ENCODE measurements at regions not wholly inside any gene's neighbourhood (a gene's known extent, or its start where the extent isn't known, plus 50 kb on each side); places are given as distances from the start of the nearest gene placed in this dataset.
"Not testable (repeated sequence)": the region's sequence is repeated elsewhere in the genome, so short reads cannot be mapped to it uniquely, and the experiment has no call there.

DNA sequence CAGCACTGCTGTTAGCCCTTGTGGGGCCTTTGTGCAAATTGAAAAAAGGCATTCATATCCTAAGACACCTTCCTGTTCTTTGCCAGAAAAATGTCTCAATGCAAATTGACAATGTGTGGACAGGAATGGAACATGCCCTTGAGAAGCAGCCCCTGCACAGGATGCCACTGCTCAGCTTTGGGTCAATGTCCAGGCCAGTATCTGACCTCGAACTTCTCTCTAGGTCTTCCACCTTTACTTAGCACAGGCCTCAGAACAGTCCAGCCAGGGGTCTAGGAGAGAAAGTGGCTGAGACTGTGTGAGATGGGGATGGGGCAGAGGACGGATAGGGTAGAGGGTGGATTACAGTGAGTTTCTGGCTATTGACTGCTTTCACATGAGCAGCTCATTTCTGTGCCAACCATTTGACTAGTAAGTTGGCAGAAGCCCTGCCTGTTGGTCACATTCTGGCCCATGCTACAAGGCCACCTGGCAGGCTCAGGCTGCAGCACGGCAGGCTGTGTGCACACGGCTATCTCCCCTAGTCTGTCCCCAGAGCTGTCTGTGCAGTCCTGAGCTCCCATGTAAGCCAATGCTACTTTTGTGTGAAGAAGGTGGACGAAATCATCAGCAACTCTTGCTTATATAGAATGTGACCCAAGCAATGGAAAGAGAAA lies 254.5 kb upstream of the PLGLB1 start:
- not testable (repeated sequence) for H3K4me1 ChIP-seq (ENCODE audit: control insufficient read depth in 4 of 4, insufficient read depth in 4 of 4, low read length in 3 of 4); H3K9me3 ChIP-seq (ENCODE audit: control insufficient read depth in 4 of 4, low read length in 3 of 4); H3K9ac ChIP-seq (ENCODE audit: low read depth in 1 of 2, low read length in 2 of 2); H3K27ac ChIP-seq (ENCODE audit: low read depth in 1 of 2, low read length in 2 of 2); H3K36me3 ChIP-seq (ENCODE audit: control insufficient read depth in 4 of 4, insufficient read depth in 3 of 4, low read depth in 1 of 4, low read length in 3 of 4); H3K4me3 ChIP-seq (ENCODE audit: low read depth in 1 of 3, low read length in 3 of 3); DNase-seq (ENCODE audit: low spot score); H3K27me3 ChIP-seq (ENCODE audit: control insufficient read depth in 4 of 4, insufficient read depth in 4 of 4, low read length in 3 of 4)
- WGBS = 39% methylated on average over 5 of the region's 5 CpGs
- TF ChIP-seq HNF4A (conservative IDR thresholded peaks at IDR 0.05) (peak; percentile 28 to 40), RXRA (IDR thresholded peaks at IDR 0.05) (peak in 1 of 2 donors; percentile 26)

DNA sequence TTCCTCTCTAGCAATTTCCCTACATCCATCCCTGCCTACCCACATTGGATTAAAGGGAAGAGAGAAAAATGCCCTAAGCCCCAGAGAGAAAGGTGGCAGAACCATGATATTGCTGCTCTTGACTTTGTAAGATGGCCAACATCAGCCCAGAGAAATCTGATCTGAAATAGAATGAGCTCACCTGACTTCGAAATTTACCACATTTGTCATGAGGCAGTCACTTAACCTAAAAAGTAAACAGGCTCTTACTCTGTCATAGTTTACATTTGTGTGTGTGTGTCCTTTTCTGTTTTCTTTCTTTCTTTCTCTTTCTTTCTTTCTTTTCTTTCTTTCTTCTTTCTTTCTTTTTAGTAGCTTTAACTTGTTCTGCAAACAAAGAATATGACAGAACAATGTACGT lies 255.0 kb upstream of the PLGLB1 start:
- not testable (repeated sequence) for H3K4me1 ChIP-seq (ENCODE audit: control insufficient read depth in 4 of 4, insufficient read depth in 4 of 4, low read length in 3 of 4); DNase-seq (ENCODE audit: low spot score); H3K9me3 ChIP-seq (ENCODE audit: control insufficient read depth in 4 of 4, low read length in 3 of 4); H3K4me3 ChIP-seq (ENCODE audit: low read depth in 1 of 3, low read length in 3 of 3); H3K27me3 ChIP-seq (ENCODE audit: control insufficient read depth in 4 of 4, insufficient read depth in 4 of 4, low read length in 3 of 4); H3K36me3 ChIP-seq (ENCODE audit: control insufficient read depth in 4 of 4, insufficient read depth in 3 of 4, low read depth in 1 of 4, low read length in 3 of 4); H3K9ac ChIP-seq (ENCODE audit: low read depth in 1 of 2, low read length in 2 of 2); H3K27ac ChIP-seq (ENCODE audit: low read depth in 1 of 2, low read length in 2 of 2)
- WGBS = 95% methylated on average over 1 of the region's 2 CpGs

DNA sequence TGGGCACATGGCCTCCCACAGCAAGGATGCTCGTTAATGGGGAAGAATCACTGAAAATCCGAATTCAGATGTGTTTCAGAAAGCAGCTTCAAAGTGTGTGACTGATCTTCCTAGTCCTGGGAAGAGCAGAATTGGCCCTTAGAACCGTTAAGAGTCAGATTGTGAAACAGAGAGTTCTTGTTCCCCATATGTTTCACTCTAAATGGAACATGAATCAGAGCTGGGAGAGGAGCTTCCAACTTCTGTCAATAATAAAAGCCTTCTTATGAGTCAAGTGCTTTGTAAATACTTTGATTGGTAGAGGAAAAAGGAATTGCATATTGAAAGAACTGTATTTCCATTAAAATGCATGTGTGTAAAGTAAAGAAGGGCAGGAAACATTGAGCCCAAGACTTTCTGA lies 256.1 kb upstream of the PLGLB1 start:
- H3K4me1 ChIP-seq (ENCODE audit: control insufficient read depth in 4 of 4, insufficient read depth in 4 of 4, low read length in 3 of 4); H3K9me3 ChIP-seq (ENCODE audit: control insufficient read depth in 4 of 4, low read length in 3 of 4); DNase-seq (ENCODE audit: low spot score); H3K27ac ChIP-seq (ENCODE audit: low read depth in 1 of 2, low read length in 2 of 2); H3K9ac ChIP-seq (ENCODE audit: low read depth in 1 of 2, low read length in 2 of 2); H3K4me3 ChIP-seq (ENCODE audit: low read depth in 1 of 3, low read length in 3 of 3); H3K36me3 ChIP-seq (ENCODE audit: control insufficient read depth in 4 of 4, insufficient read depth in 3 of 4, low read depth in 1 of 4, low read length in 3 of 4); H3K27me3 ChIP-seq (ENCODE audit: control insufficient read depth in 4 of 4, insufficient read depth in 4 of 4, low read length in 3 of 4): not testable (repeated sequence)
- no CpG with 5 or more reads among the region's 3 CpGs for WGBS

DNA sequence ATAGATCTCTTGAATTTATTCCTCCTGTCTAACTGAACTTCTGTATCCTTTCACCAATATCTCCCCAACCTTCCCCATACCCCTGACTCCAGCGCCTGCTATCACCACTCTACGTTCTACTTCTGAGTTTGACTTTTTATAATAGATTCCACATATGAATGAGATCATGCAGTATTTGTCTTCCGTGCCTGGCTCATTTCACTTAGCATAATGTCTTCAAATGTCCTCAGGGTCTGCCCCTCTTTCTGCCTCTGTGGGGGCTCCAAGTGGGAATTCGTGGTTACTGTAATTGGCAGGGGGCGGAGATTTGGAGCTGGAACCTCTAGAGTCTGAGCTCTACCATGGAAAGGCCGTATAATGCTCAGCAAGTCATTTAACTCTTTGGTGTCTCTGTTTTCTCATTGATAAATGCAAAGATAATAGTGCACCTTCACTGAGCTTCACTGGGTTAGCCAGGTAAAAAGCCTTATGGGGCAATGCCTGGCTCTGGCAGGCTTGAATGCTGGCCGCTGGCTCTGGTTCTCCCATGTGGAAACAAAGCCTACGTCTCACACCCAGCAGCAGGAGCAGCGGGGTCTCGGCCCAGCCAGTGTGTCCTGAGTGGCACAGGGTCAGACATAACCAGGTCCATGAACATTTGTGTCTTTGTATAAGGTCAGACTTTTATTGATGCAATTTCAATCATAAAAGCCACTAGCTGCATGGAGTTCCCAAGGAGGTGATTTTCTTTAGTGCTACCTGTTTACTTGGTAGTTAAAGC lies 259.1 kb upstream of the PLGLB1 start:
- not testable (repeated sequence) for H3K27ac ChIP-seq (ENCODE audit: low read depth in 1 of 2, low read length in 2 of 2); H3K36me3 ChIP-seq (ENCODE audit: control insufficient read depth in 4 of 4, insufficient read depth in 3 of 4, low read depth in 1 of 4, low read length in 3 of 4); H3K4me3 ChIP-seq (ENCODE audit: low read depth in 1 of 3, low read length in 3 of 3); H3K4me1 ChIP-seq (ENCODE audit: control insufficient read depth in 4 of 4, insufficient read depth in 4 of 4, low read length in 3 of 4); H3K27me3 ChIP-seq (ENCODE audit: control insufficient read depth in 4 of 4, insufficient read depth in 4 of 4, low read length in 3 of 4); DNase-seq (ENCODE audit: low spot score); H3K9me3 ChIP-seq (ENCODE audit: control insufficient read depth in 4 of 4, low read length in 3 of 4); H3K9ac ChIP-seq (ENCODE audit: low read depth in 1 of 2, low read length in 2 of 2)
- 88% methylated on average over 4 of the region's 10 CpGs for WGBS

DNA sequence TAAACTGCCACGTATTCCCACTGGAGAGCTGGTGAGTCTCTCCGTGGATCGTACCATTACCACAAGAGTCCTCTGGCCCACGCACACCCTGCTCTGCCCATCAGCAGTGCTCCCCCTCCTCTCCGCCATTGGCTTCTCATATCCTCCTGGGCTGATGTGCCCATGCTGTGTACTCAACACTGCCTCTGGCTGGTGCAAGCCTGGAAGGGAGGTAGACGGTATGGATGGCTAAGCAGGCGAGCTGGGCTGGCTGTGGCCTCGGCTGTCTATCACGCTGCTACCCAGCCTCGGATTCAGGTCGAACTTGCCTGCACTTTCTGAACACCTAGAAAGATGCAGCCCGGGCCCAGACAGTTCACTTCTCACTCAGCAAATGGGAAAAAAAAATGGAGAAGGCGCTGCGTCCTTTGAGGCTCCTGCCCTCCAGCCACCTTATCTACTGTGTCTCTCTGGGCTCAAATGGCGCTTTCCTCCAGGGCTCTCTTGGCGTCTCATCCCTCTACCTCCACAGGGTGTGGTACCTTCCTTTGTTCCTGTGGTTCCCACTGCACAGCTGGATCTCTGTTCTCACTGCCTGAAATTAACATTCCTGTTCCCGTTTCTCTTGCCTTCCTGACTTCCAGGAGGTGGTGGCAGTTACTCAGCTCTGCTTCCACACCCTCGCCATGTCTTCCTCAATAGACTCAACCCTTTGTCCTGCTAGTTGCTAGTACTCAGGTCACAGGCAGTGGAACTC lies 262.3 kb upstream of the PLGLB1 start:
- WGBS = 91% methylated on average over 18 of the region's 18 CpGs
- not testable (repeated sequence) for H3K9ac ChIP-seq (ENCODE audit: low read depth in 1 of 2, low read length in 2 of 2); DNase-seq (ENCODE audit: low spot score); H3K27me3 ChIP-seq (ENCODE audit: control insufficient read depth in 4 of 4, insufficient read depth in 4 of 4, low read length in 3 of 4); H3K4me3 ChIP-seq (ENCODE audit: low read depth in 1 of 3, low read length in 3 of 3); H3K27ac ChIP-seq (ENCODE audit: low read depth in 1 of 2, low read length in 2 of 2); H3K9me3 ChIP-seq (ENCODE audit: control insufficient read depth in 4 of 4, low read length in 3 of 4); H3K4me1 ChIP-seq (ENCODE audit: control insufficient read depth in 4 of 4, insufficient read depth in 4 of 4, low read length in 3 of 4); H3K36me3 ChIP-seq (ENCODE audit: control insufficient read depth in 4 of 4, insufficient read depth in 3 of 4, low read depth in 1 of 4, low read length in 3 of 4)

DNA sequence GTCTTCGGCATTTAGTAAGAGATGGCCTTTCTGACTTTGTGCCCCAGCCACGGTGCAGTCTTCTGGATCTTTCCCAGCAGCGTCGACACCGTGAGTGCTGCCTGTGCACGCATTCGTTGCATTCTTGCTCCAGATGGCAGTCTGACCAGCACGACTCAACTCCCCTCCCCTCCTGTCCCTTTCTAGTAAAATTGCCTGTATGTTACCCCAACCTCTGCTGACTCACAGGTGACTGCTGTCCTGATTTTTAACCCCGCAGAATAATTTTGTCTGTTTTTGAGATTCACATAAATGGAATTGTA lies 262.8 kb upstream of the PLGLB1 start:
- 95% methylated on average over 1 of the region's 9 CpGs for WGBS
- not testable (repeated sequence) for DNase-seq (ENCODE audit: low spot score); H3K4me3 ChIP-seq (ENCODE audit: low read depth in 1 of 3, low read length in 3 of 3); H3K27me3 ChIP-seq (ENCODE audit: control insufficient read depth in 4 of 4, insufficient read depth in 4 of 4, low read length in 3 of 4); H3K4me1 ChIP-seq (ENCODE audit: control insufficient read depth in 4 of 4, insufficient read depth in 4 of 4, low read length in 3 of 4); H3K9me3 ChIP-seq (ENCODE audit: control insufficient read depth in 4 of 4, low read length in 3 of 4); H3K9ac ChIP-seq (ENCODE audit: low read depth in 1 of 2, low read length in 2 of 2); H3K36me3 ChIP-seq (ENCODE audit: control insufficient read depth in 4 of 4, insufficient read depth in 3 of 4, low read depth in 1 of 4, low read length in 3 of 4); H3K27ac ChIP-seq (ENCODE audit: low read depth in 1 of 2, low read length in 2 of 2)
